GM10266 (cell line): ENCODE measurements at regions not wholly inside any gene's neighbourhood (a gene's known extent, or its start where the extent isn't known, plus 50 kb on each side); places are given as distances from the start of the nearest gene placed in this dataset.

ENCODE experiments used
- DNase-seq: peaks from one replicate; pipeline ENCODE4 v3.0.0; 2012; ENCODE audit errors: extremely low spot score
- CTCF ChIP-seq: IDR thresholded peaks from 2 replicates; pipeline ENCODE4 v1.5.1; 2012; ENCODE audit warnings: mild to moderate bottlenecking, low read depth; ENCODE audit not compliant: control insufficient read depth, insufficient read depth; ENCODE audit errors: missing control alignments

GRCh38 chr9:31839273-31839672, 545.2 kb upstream of the ACO1 start:
- DNase-seq = no peak
- no peak for TF ChIP-seq CTCF

GRCh38 chr9:31840702-31841101, 543.7 kb upstream of the ACO1 start:
- no peak for DNase-seq
- no peak for TF ChIP-seq CTCF

- no peak for TF ChIP-seq CTCF
- DNase-seq = no peak
Observed at GRCh38 chr9:31847963-31848362, 536.5 kb upstream of the ACO1 start.

GRCh38 chr9:31848505-31849285, 535.7 kb upstream of the ACO1 start:
- TF ChIP-seq CTCF = no peak
- no peak for DNase-seq

- TF ChIP-seq CTCF = no peak
- no peak for DNase-seq
Observed at GRCh38 chr9:31854187-31854586, 530.3 kb upstream of the ACO1 start.

- TF ChIP-seq CTCF = no peak
- no peak for DNase-seq
Observed at GRCh38 chr9:31868830-31869229, 515.6 kb upstream of the ACO1 start.

GRCh38 chr9:31870276-31870675, 514.2 kb upstream of the ACO1 start:
- no peak for TF ChIP-seq CTCF
- no peak for DNase-seq
